PC-3 (cell line): ENCODE measurements at regions not wholly inside any gene's neighbourhood (a gene's known extent, or its start where the extent isn't known, plus 50 kb on each side); places are given as distances from the start of the nearest gene placed in this dataset.

Experiments
- CTCF ChIP-seq: fragments of 300-600 bp; sonication (generic); conservative IDR thresholded peaks from 2 replicates; pipeline ENCODE4 v1.5.1; 2017; ENCODE audit warnings: antibody characterized with exemption, low read depth, mild to moderate bottlenecking, low read length
- EZH2 ChIP-seq: fragments of 300-600 bp; sonication (generic); IDR thresholded peaks from one replicate; pipeline ENCODE4 v1.6.1; 2017; ENCODE audit warnings: antibody characterized with exemption, mild to moderate bottlenecking, low read length; ENCODE audit not compliant: unreplicated experiment
- EZH2phosphoT487 ChIP-seq: fragments of 300-600 bp; sonication (generic); IDR thresholded peaks from 2 replicates; pipeline ENCODE4 v1.6.1; 2018; ENCODE audit warnings: mild to moderate bottlenecking, antibody characterized with exemption, low read length, borderline replicate concordance

GRCh38 chr14:87349921-87350320 is 643.1 kb downstream of the GALC start:
- TF ChIP-seq CTCF, result no peak
- no peak for TF ChIP-seq EZH2phosphoT487
- TF ChIP-seq EZH2, result no peak
